ENCODE measurements at regions not wholly inside any gene's neighbourhood (a gene's known extent, or its start where the extent isn't known, plus 50 kb on each side); places are given as distances from the start of the nearest gene placed in this dataset.

- peaks cover 8% of the 10 kb centered on the region for H3K36me3 Mint-ChIP-seq (ENCODE audit: unreplicated experiment)
- no peak for TF ChIP-seq CTCF (IDR thresholded peaks at IDR 0.05; ENCODE audit: partially characterized antibody, unreplicated experiment)
- peaks cover 3% of the 10 kb centered on the region for H3K9me3 Mint-ChIP-seq (ENCODE audit: unreplicated experiment)
- H3K27ac Mint-ChIP-seq (ENCODE audit: unreplicated experiment) = no peak overlapping the region
- H3K27me3 Mint-ChIP-seq (ENCODE audit: unreplicated experiment) = no peaks in the 10 kb centered on the region
- no peaks in the 10 kb centered on the region for H3K4me1 Mint-ChIP-seq (ENCODE audit: low read depth, unreplicated experiment)
- no peak overlapping the region for H3K4me3 Mint-ChIP-seq (ENCODE audit: unreplicated experiment)
- no peak for DNase-seq
These were observed 55.2 kb upstream of the RBM24 start for GRCh38 chr6:17225767-17226630.

GRCh38 chr6:17226786-17227233, 54.4 kb upstream of the RBM24 start:
- Mint-ChIP-seq H3K9me3 (ENCODE audit: unreplicated experiment) (peaks cover 3% of the 10 kb centered on the region), H3K27me3 (ENCODE audit: unreplicated experiment) (no peaks in the 10 kb centered on the region), H3K27ac (ENCODE audit: unreplicated experiment) (no peak overlapping the region), H3K4me1 (ENCODE audit: low read depth, unreplicated experiment) (no peaks in the 10 kb centered on the region), H3K4me3 (ENCODE audit: unreplicated experiment) (no peak overlapping the region), H3K36me3 (ENCODE audit: unreplicated experiment) (peaks cover 10% of the 10 kb centered on the region)
- no peak for DNase-seq
- TF ChIP-seq CTCF (IDR thresholded peaks at IDR 0.05; ENCODE audit: partially characterized antibody, unreplicated experiment) = no peak

- TF ChIP-seq CTCF (IDR thresholded peaks at IDR 0.05; ENCODE audit: partially characterized antibody, unreplicated experiment) = no peak
- Mint-ChIP-seq H3K36me3 (ENCODE audit: unreplicated experiment) (peaks cover 13% of the 10 kb centered on the region), H3K27me3 (ENCODE audit: unreplicated experiment) (no peaks in the 10 kb centered on the region), H3K4me3 (ENCODE audit: unreplicated experiment) (no peak overlapping the region), H3K4me1 (ENCODE audit: low read depth, unreplicated experiment) (no peaks in the 10 kb centered on the region), H3K9me3 (ENCODE audit: unreplicated experiment) (peaks cover 3% of the 10 kb centered on the region), H3K27ac (ENCODE audit: unreplicated experiment) (no peak overlapping the region)
- no peak for DNase-seq
These were observed 53.8 kb upstream of the RBM24 start for GRCh38 chr6:17227403-17227802.

Measured in glutamatergic neuron (in vitro differentiated cells).